ENCODE measurements at regions not wholly inside any gene's neighbourhood (a gene's known extent, or its start where the extent isn't known, plus 50 kb on each side); places are given as distances from the start of the nearest gene placed in this dataset.

DNA sequence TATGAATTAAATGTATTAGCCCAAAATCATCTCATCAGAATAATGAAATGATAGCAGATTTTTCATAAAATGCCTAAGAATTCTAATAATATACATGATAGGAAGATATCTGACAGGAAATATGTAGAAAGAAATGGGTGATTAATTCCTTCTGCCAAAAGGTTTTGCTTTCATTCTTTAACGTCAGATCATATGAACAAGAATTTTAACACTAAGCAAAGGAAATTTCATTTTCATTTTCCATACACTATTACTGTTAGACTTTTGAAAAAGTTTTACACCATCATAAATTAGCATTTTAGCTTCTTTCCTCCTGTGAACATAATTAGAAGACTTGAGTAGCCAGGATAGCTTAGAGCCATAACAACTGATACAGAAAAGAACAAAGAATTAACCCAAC, 1099.9 kb downstream of the NSUN3 start:
- Histone ChIP-seq H3K9ac (ENCODE audit: low read length) (no peak overlapping the region), H3K4me2 (ENCODE audit: low read length) (no peak overlapping the region), H3K4me1 (ENCODE audit: low read length) (no peaks in the 10 kb centered on the region), H3K36me3 (replicated peaks; ENCODE audit: low read depth, low read length) (no peaks in the 10 kb centered on the region), H3K27me3 (ENCODE audit: low read depth, low read length) (no peaks in the 10 kb centered on the region), H3K9me3 (ENCODE audit: insufficient read depth, low read length) (no peaks in the 10 kb centered on the region), H3K27ac (ENCODE audit: low read length) (no peak overlapping the region), H2AFZ (ENCODE audit: low read depth, low read length) (no peak overlapping the region), H3K4me3 (ENCODE audit: low read length) (no peak overlapping the region), H3K79me2 (ENCODE audit: low read length) (no peaks in the 10 kb centered on the region), H4K20me1 (ENCODE audit: insufficient read depth, low read length) (no peaks in the 10 kb centered on the region)
- TF ChIP-seq CTCF (IDR thresholded peaks at IDR 0.05; ENCODE audit: low read depth, low read length) (no peak), EZH2phosphoT487 (IDR thresholded peaks at IDR 0.05; ENCODE audit: low read depth) (no peak)

DNA sequence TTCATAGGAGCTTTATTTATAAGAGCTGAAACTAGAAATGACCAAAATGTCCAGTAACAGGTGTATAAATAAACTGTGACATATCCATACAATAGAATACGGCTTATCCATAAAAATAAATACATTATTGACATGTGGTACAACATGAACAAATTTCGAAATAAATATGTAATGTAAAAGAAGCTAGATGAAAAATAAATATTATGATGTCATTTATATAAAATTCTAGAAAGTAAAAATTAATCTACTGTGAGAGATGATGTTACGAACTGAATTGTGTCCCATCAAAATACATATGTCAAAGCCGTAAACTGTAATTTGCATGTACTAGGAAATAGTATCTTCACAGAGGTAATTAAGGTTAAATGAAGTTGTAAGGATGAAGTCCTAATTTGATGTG, 1104.9 kb downstream of the NSUN3 start:
- no peak overlapping the region for H3K27ac ChIP-seq (ENCODE audit: low read length)
- no peaks in the 10 kb centered on the region for H3K27me3 ChIP-seq (ENCODE audit: low read depth, low read length)
- H3K9me3 ChIP-seq (ENCODE audit: insufficient read depth, low read length), result no peaks in the 10 kb centered on the region
- H3K79me2 ChIP-seq (ENCODE audit: low read length), result no peaks in the 10 kb centered on the region
- no peaks in the 10 kb centered on the region for H4K20me1 ChIP-seq (ENCODE audit: insufficient read depth, low read length)
- H3K4me2 ChIP-seq (ENCODE audit: low read length), result no peak overlapping the region
- no peak overlapping the region for H3K4me3 ChIP-seq (ENCODE audit: low read length)
- no peaks in the 10 kb centered on the region for H3K36me3 ChIP-seq (replicated peaks; ENCODE audit: low read depth, low read length)
- H2AFZ ChIP-seq (ENCODE audit: low read depth, low read length), result no peak overlapping the region
- H3K4me1 ChIP-seq (ENCODE audit: low read length), result no peaks in the 10 kb centered on the region
- TF ChIP-seq CTCF (IDR thresholded peaks at IDR 0.05; ENCODE audit: low read depth, low read length) (no peak), EZH2phosphoT487 (IDR thresholded peaks at IDR 0.05; ENCODE audit: low read depth) (no peak)
- H3K9ac ChIP-seq (ENCODE audit: low read length), result no peak overlapping the region

- Histone ChIP-seq H3K79me2 (ENCODE audit: low read length) (no peaks in the 10 kb centered on the region), H2AFZ (ENCODE audit: low read depth, low read length) (no peak overlapping the region), H3K27me3 (ENCODE audit: low read depth, low read length) (no peaks in the 10 kb centered on the region), H3K9me3 (ENCODE audit: insufficient read depth, low read length) (no peaks in the 10 kb centered on the region), H3K4me2 (ENCODE audit: low read length) (no peak overlapping the region), H4K20me1 (ENCODE audit: insufficient read depth, low read length) (no peaks in the 10 kb centered on the region), H3K4me1 (ENCODE audit: low read length) (no peaks in the 10 kb centered on the region), H3K36me3 (replicated peaks; ENCODE audit: low read depth, low read length) (no peaks in the 10 kb centered on the region), H3K4me3 (ENCODE audit: low read length) (no peak overlapping the region), H3K27ac (ENCODE audit: low read length) (no peak overlapping the region), H3K9ac (ENCODE audit: low read length) (no peak overlapping the region)
- TF ChIP-seq EZH2phosphoT487 (IDR thresholded peaks at IDR 0.05; ENCODE audit: low read depth), result no peak
- no peak for TF ChIP-seq CTCF (IDR thresholded peaks at IDR 0.05; ENCODE audit: low read depth, low read length)
Observed at GRCh38 chr3:95168526-95168925, 1105.7 kb downstream of the NSUN3 start.

- Histone ChIP-seq H3K79me2 (ENCODE audit: low read length) (no peaks in the 10 kb centered on the region), H3K4me2 (ENCODE audit: low read length) (no peak overlapping the region), H3K36me3 (replicated peaks; ENCODE audit: low read depth, low read length) (no peaks in the 10 kb centered on the region), H2AFZ (ENCODE audit: low read depth, low read length) (no peak overlapping the region), H3K9ac (ENCODE audit: low read length) (no peak overlapping the region), H4K20me1 (ENCODE audit: insufficient read depth, low read length) (no peaks in the 10 kb centered on the region), H3K4me3 (ENCODE audit: low read length) (no peak overlapping the region), H3K9me3 (ENCODE audit: insufficient read depth, low read length) (no peaks in the 10 kb centered on the region), H3K4me1 (ENCODE audit: low read length) (no peaks in the 10 kb centered on the region), H3K27me3 (ENCODE audit: low read depth, low read length) (no peaks in the 10 kb centered on the region), H3K27ac (ENCODE audit: low read length) (no peak overlapping the region)
- no peak for TF ChIP-seq EZH2phosphoT487 (IDR thresholded peaks at IDR 0.05; ENCODE audit: low read depth)
- TF ChIP-seq CTCF (IDR thresholded peaks at IDR 0.05; ENCODE audit: low read depth, low read length), result no peak
Observed at GRCh38 chr3:95172164-95172943, 1109.5 kb downstream of the NSUN3 start.
